ENCODE measurements at regions not wholly inside any gene's neighbourhood (a gene's known extent, or its start where the extent isn't known, plus 50 kb on each side); places are given as distances from the start of the nearest gene placed in this dataset.

DNA sequence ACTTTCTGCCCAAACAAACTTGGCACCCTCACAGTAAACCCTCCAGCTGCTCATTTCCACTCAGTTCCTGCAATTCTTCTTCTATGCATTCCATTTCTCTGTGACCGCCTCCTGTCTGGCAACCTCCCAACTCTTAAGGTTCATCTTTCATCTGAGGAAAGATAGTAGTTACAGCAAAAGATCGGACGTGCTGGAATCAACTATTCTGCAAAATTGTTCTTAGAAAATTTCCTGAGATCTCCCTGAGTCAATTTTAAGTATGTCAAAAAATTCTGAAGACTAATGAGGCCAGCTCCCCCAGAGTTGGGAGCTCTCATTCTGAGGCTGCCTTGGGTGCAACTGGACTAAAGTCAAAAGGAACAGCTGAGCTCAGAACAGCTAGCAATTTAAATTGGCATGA is 1026.0 kb downstream of the ADGRL3 start:
- no peak overlapping the region for H3K4me3 ChIP-seq
- no peaks in the 10 kb centered on the region for H4K20me1 ChIP-seq (ENCODE audit: control insufficient read depth, insufficient read depth)
- no peak overlapping the region for H3K4me2 ChIP-seq (ENCODE audit: control insufficient read depth, insufficient read depth)
- no peak overlapping the region for H3K27ac ChIP-seq (ENCODE audit: control insufficient read depth, insufficient read depth)
- no peaks in the 10 kb centered on the region for H3K27me3 ChIP-seq (replicated peaks in 1 of 2; ENCODE audit: control insufficient read depth in 2 of 2, insufficient read depth in 2 of 2, low read length in 1 of 2)
- ATAC-seq: no peak
- intact Hi-C loops (cut with micrococcal nuclease; ENCODE audit: unreplicated experiment) (no loop called here), in situ Hi-C loops (cut with MboI) (no loop called here)
- no TSS peak for BruUV-seq (replicated peaks)
- ChIA-PET RAD21 (ENCODE audit: unreplicated experiment) (no interaction called here), SMC1A (ENCODE audit: uncharacterized antibody, unreplicated experiment) (interaction anchor here (0.7 to 1.3 kb wide), 3 partner anchors 10 to 77 kb away, joined by 3 to 6 read pairs (median 3); no protein-coding TSS in a partner anchor), POLR2A (no interaction called here), CTCF (interaction anchor here (0.7 kb wide), 1 partner anchor 10 kb away, joined by 3 read pairs; no protein-coding TSS in a partner anchor)
- H3K9ac ChIP-seq (ENCODE audit: control insufficient read depth, insufficient read depth, low read length): no peak overlapping the region
- no peaks in the 10 kb centered on the region for H3K79me2 ChIP-seq (ENCODE audit: control insufficient read depth, insufficient read depth, low read length)
- no peak for DNase-seq (ENCODE audit: low read depth, low spot score)
- no peaks in the 10 kb centered on the region for H3K9me3 ChIP-seq (replicated peaks; ENCODE audit: control insufficient read depth, insufficient read depth, low read length)
- H2AFZ ChIP-seq (ENCODE audit: control insufficient read depth, low read depth, low read length): no peak overlapping the region
- H3K36me3 ChIP-seq (ENCODE audit: control insufficient read depth in 2 of 2, insufficient read depth in 2 of 2, low read length in 1 of 2): no peaks in the 10 kb centered on the region
- 46% methylated on average over 3 of the region's 3 CpGs for WGBS (ENCODE audit: insufficient coverage, insufficient replicate concordance, low lambda C conversion rate, missing lambda C conversion rate)
- H3K4me1 ChIP-seq (ENCODE audit: control insufficient read depth, insufficient read depth, low read length): no peaks in the 10 kb centered on the region
- no peak for FAIRE-seq
- TF ChIP-seq IKZF2 (IDR thresholded peaks at IDR 0.05): no peak
- no peak for TF ChIP-seq RAD51 (IDR thresholded peaks at IDR 0.05)
- no peak for TF ChIP-seq ZZZ3 (IDR thresholded peaks at IDR 0.05; ENCODE audit: control insufficient read depth, insufficient read length, low read depth)
- TF ChIP-seq BCLAF1 (IDR thresholded peaks at IDR 0.05): no peak
- no peak for TF ChIP-seq IKZF1 (conservative IDR thresholded peaks at IDR 0.05)
- no peak for TF ChIP-seq RCOR1 (conservative IDR thresholded peaks at IDR 0.05; ENCODE audit: low read depth, low read length)
- TF ChIP-seq BCL11A (IDR thresholded peaks at IDR 0.05; ENCODE audit: low read depth, low read length): no peak
- no peak for TF ChIP-seq CHD4 (IDR thresholded peaks at IDR 0.05)
- no peak for TF ChIP-seq JUND (IDR thresholded peaks at IDR 0.05; ENCODE audit: low read depth, low read length)
- TF ChIP-seq SIX5 (IDR thresholded peaks at IDR 0.05; ENCODE audit: low read depth, low read length, severe bottlenecking): no peak
- TF ChIP-seq MYC (IDR thresholded peaks at IDR 0.05; ENCODE audit: insufficient read depth, insufficient read length, insufficient replicate concordance, low read length, severe bottlenecking): no peak
- TF ChIP-seq E2F4 (IDR thresholded peaks at IDR 0.05; ENCODE audit: low read depth, low read length): no peak
- TF ChIP-seq NFIC (IDR thresholded peaks at IDR 0.05; ENCODE audit: low read depth, low read length): no peak
- no peak for TF ChIP-seq EP300 (IDR thresholded peaks at IDR 0.05; ENCODE audit: borderline replicate concordance in 1 of 2, control insufficient read depth in 1 of 2, low read depth in 2 of 2, low read length in 2 of 2)
- no peak for TF ChIP-seq CREM (IDR thresholded peaks at IDR 0.05; ENCODE audit: low read depth)
- TF ChIP-seq GATAD2B (conservative IDR thresholded peaks at IDR 0.05; ENCODE audit: low read depth): no peak
- no peak for TF ChIP-seq BRCA1 (IDR thresholded peaks at IDR 0.05; ENCODE audit: low read depth, low read length)
- TF ChIP-seq ZNF592 (IDR thresholded peaks at IDR 0.05): no peak
- no peak for TF ChIP-seq CHD2 (IDR thresholded peaks at IDR 0.05; ENCODE audit: borderline replicate concordance, low read depth, low read length)

Data from GM12878 (cell line).